OCI-LY1 (cell line): ENCODE measurements at regions not wholly inside any gene's neighbourhood (a gene's known extent, or its start where the extent isn't known, plus 50 kb on each side); places are given as distances from the start of the nearest gene placed in this dataset.

ENCODE experiments used
- EZH2 ChIP-seq: fragments of 200-600 bp; sonication (generic), shearing (Covaris generic); IDR thresholded peaks from 2 replicates; pipeline ENCODE4 v1.8.0; 2017; ENCODE audit warnings: borderline replicate concordance, mixed run types, mild to moderate bottlenecking, antibody characterized with exemption, low read length, moderate library complexity, mixed read lengths
- TF ChIP-seq, protein P1 (sequence below): fragments of 200-600 bp; sonication (generic), shearing (Covaris generic); IDR thresholded peaks from 2 replicates; pipeline ENCODE4 v1.5.1; 2017; ENCODE audit warnings: mild to moderate bottlenecking, antibody characterized with exemption, low read length, moderate library complexity, mixed read lengths

DNA sequence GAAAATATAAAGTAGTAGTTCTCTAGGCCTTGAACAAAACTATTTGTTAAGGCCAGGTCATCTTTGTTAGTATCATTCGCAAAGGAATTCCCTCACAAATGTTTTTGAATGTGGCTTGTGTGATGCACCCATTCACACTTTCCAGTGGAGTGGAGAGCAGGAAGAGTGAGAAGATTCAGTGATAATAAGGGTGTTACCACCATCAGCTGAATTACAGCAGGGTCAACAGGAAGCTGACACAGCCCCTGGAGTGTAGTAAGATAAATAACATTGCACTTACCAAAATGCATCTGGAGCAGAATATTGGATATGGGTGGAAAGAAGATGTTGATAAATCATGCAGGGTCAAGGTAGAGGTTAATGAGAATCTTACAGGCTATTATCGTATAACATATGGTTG, 231.0 kb downstream of the DSC3 start:
- TF ChIP-seq, protein P1, sequence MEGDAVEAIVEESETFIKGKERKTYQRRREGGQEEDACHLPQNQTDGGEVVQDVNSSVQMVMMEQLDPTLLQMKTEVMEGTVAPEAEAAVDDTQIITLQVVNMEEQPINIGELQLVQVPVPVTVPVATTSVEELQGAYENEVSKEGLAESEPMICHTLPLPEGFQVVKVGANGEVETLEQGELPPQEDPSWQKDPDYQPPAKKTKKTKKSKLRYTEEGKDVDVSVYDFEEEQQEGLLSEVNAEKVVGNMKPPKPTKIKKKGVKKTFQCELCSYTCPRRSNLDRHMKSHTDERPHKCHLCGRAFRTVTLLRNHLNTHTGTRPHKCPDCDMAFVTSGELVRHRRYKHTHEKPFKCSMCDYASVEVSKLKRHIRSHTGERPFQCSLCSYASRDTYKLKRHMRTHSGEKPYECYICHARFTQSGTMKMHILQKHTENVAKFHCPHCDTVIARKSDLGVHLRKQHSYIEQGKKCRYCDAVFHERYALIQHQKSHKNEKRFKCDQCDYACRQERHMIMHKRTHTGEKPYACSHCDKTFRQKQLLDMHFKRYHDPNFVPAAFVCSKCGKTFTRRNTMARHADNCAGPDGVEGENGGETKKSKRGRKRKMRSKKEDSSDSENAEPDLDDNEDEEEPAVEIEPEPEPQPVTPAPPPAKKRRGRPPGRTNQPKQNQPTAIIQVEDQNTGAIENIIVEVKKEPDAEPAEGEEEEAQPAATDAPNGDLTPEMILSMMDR, result no peak
- TF ChIP-seq EZH2, result no peak
